PC-9 (cell line): ENCODE measurements at regions not wholly inside any gene's neighbourhood (a gene's known extent, or its start where the extent isn't known, plus 50 kb on each side); places are given as distances from the start of the nearest gene placed in this dataset.

Experiments used
- BruUV-seq: library from RNA; stranded (reverse); fragments of 400-500 nt; replicated peaks from 2 replicates; lab custom pipeline; 2021; lab: Mats Ljungman, UMichigan
- CTCF ChIA-PET: fragments of 300-600 bp; sonication (Branson Sonifier 250); formaldehyde crosslinking; loops from one replicate; lab custom pipeline; 2022; ENCODE audit warnings: antibody characterized with exemption; lab: Charles Lee
- POLR2A ChIA-PET: fragments of 300-600 bp; sonication (Branson Sonifier 250); formaldehyde crosslinking; loops from one replicate; lab custom pipeline; 2022; ENCODE audit warnings: antibody characterized with exemption; ENCODE audit not compliant: unreplicated experiment; lab: Charles Lee
- DNase-seq, 2 experiments: peaks; one replicate each; pipeline versions ENCODE4 v3.0.0 to v3.0.0-alpha.2; 2015 to 2022; ENCODE audit warnings: mixed read lengths in 1 of 2
- H2AFZ ChIP-seq: fragments of 200-600 bp; sonication (generic); 2 replicates; pipeline ENCODE4 v1.8.1; 2017; ENCODE audit warnings: antibody characterized with exemption
- H3F3A ChIP-seq: fragments of 200-600 bp; sonication (generic); 2 replicates; pipeline ENCODE4 v1.8.1; 2017; ENCODE audit warnings: antibody characterized with exemption, mild to moderate bottlenecking, low read depth; ENCODE audit not compliant: insufficient read depth
- H3K27ac ChIP-seq: fragments of 200-600 bp; sonication (generic); 2 replicates; pipeline ENCODE4 v1.6.1; 2016; ENCODE audit warnings: mixed run types
- H3K27me3 ChIP-seq: fragments of 200-600 bp; sonication (generic); 2 replicates; pipeline ENCODE4 v1.6.1; 2016; ENCODE audit warnings: low read depth, mixed run types; ENCODE audit not compliant: insufficient read depth
- H3K36me3 ChIP-seq: fragments of 200-600 bp; sonication (generic); 2 replicates; pipeline ENCODE4 v1.6.1; 2016; ENCODE audit warnings: low read depth, mixed run types
- H3K4me1 ChIP-seq: fragments of 200-600 bp; sonication (generic); replicated peaks from 2 replicates; pipeline ENCODE4 v1.6.1; 2016; ENCODE audit warnings: mixed run types; ENCODE audit not compliant: insufficient read depth
- H3K4me2 ChIP-seq: fragments of 200-600 bp; sonication (generic); 2 replicates; pipeline ENCODE4 v1.6.1; 2017; ENCODE audit warnings: mixed run types
- H3K4me3 ChIP-seq: fragments of 200-600 bp; sonication (generic); 2 replicates; pipeline ENCODE4 v1.6.1; 2016; ENCODE audit warnings: mixed run types
- H3K79me2 ChIP-seq: fragments of 200-600 bp; sonication (generic); 2 replicates; pipeline ENCODE4 v1.6.1; 2017; ENCODE audit warnings: low read depth, mixed run types
- H3K9me2 ChIP-seq: fragments of 200-600 bp; sonication (generic); 2 replicates; pipeline ENCODE4 v1.8.1; 2017; ENCODE audit warnings: mild to moderate bottlenecking; ENCODE audit not compliant: insufficient read depth
- H3K9me3 ChIP-seq: fragments of 200-600 bp; sonication (generic); 2 replicates; pipeline ENCODE4 v1.8.1; 2016; ENCODE audit warnings: low read depth; ENCODE audit not compliant: insufficient read depth
- H4K20me1 ChIP-seq: fragments of 200-600 bp; sonication (generic); 2 replicates; pipeline ENCODE4 v1.8.1; 2017; ENCODE audit not compliant: insufficient read depth
- EZH2 ChIP-seq: fragments of 200-600 bp; sonication (generic); IDR thresholded peaks from 2 replicates; pipeline ENCODE4 v1.8.0; 2017; ENCODE audit warnings: antibody characterized with exemption, low read depth
- intact Hi-C: fragments of 100-400 bp; cut with micrococcal nuclease; formaldehyde crosslinking; loops from one replicate; pipeline ENCODE4 v1.10.0; 2022; ENCODE audit not compliant: unreplicated experiment
- TF ChIP-seq, protein P1 (sequence below): fragments of 200-600 bp; sonication (generic); conservative IDR thresholded peaks from 2 replicates; pipeline ENCODE4 v1.6.1; 2017; ENCODE audit warnings: mixed run types, antibody characterized with exemption, mild to moderate bottlenecking, moderate library complexity

DNA sequence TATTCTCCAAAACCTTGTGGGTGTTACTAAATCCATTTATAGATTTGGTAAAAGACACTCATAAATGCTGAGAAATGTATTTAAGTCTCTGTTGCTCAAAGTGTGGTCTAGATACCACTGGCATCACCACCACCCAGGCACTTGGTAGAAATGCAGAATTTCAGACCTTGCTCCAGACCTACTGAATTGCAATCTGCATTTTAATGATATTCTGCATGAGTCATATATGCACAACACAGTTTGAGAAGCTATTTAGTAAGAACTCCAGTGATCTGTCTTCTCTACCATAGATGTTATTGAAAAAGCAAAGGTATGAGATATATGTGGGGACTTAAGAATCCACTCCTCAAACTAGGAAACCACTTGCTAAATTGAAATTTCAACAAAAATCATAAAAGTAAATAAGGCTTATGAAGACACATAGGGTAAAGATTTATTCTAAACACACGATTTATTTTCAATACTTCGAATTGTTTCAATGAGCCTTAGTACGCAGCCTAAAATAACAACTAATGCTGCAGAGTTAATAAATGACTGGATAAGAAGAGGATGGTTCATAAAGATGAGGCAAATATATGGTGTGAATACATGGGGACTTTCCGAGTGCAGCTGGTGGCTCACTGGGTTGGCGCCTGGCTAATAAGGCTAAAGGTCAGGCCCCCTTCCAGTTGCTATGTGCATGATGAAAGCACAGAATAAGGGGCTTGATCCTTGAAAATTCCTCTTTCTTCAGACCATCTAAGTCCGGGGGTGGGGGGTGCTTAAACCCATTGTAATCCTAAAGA is 813.3 kb downstream of the NR2F2 start:
- CTCF ChIA-PET = no interaction called here
- no peak for TF ChIP-seq EZH2
- TF ChIP-seq, protein P1, sequence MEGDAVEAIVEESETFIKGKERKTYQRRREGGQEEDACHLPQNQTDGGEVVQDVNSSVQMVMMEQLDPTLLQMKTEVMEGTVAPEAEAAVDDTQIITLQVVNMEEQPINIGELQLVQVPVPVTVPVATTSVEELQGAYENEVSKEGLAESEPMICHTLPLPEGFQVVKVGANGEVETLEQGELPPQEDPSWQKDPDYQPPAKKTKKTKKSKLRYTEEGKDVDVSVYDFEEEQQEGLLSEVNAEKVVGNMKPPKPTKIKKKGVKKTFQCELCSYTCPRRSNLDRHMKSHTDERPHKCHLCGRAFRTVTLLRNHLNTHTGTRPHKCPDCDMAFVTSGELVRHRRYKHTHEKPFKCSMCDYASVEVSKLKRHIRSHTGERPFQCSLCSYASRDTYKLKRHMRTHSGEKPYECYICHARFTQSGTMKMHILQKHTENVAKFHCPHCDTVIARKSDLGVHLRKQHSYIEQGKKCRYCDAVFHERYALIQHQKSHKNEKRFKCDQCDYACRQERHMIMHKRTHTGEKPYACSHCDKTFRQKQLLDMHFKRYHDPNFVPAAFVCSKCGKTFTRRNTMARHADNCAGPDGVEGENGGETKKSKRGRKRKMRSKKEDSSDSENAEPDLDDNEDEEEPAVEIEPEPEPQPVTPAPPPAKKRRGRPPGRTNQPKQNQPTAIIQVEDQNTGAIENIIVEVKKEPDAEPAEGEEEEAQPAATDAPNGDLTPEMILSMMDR = no peak
- peaks cover 6% of the 10 kb centered on the region; the same call in 1 of the 2 replicates for H3K27me3 ChIP-seq
- H3K4me2 ChIP-seq = no peak overlapping the region
- H3K4me3 ChIP-seq = no peak overlapping the region
- H2AFZ ChIP-seq = no peak overlapping the region
- intact Hi-C loops = no loop called here
- POLR2A ChIA-PET = no interaction called here
- no peaks in the 10 kb centered on the region for H3K9me3 ChIP-seq
- H3K4me1 ChIP-seq = no peaks in the 10 kb centered on the region
- no peaks in the 10 kb centered on the region for H3K79me2 ChIP-seq
- no peak for DNase-seq
- H3K27ac ChIP-seq = no peak overlapping the region
- H3K36me3 ChIP-seq = no peaks in the 10 kb centered on the region
- H3F3A ChIP-seq = no peaks in the 10 kb centered on the region
- no peaks in the 10 kb centered on the region for H4K20me1 ChIP-seq
- BruUV-seq = no TSS peak
- no peaks in the 10 kb centered on the region for H3K9me2 ChIP-seq

DNA sequence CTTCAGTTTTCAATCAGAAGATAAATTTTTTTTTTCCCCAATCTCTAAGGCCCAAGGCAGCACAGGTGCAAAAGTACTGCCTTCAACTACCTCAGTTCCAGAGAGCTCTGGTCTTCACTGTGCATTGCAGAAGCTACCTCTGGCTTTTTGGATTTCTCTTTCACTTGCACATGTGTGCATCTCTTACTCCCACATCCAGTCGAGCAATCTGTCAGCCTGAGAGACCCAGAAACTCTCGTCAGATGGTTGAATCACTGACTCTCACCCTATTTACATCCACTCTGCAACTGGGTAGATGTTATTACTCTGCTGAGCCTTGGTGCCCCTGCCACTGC is 813.8 kb downstream of the NR2F2 start:
- POLR2A ChIA-PET = no interaction called here

DNA sequence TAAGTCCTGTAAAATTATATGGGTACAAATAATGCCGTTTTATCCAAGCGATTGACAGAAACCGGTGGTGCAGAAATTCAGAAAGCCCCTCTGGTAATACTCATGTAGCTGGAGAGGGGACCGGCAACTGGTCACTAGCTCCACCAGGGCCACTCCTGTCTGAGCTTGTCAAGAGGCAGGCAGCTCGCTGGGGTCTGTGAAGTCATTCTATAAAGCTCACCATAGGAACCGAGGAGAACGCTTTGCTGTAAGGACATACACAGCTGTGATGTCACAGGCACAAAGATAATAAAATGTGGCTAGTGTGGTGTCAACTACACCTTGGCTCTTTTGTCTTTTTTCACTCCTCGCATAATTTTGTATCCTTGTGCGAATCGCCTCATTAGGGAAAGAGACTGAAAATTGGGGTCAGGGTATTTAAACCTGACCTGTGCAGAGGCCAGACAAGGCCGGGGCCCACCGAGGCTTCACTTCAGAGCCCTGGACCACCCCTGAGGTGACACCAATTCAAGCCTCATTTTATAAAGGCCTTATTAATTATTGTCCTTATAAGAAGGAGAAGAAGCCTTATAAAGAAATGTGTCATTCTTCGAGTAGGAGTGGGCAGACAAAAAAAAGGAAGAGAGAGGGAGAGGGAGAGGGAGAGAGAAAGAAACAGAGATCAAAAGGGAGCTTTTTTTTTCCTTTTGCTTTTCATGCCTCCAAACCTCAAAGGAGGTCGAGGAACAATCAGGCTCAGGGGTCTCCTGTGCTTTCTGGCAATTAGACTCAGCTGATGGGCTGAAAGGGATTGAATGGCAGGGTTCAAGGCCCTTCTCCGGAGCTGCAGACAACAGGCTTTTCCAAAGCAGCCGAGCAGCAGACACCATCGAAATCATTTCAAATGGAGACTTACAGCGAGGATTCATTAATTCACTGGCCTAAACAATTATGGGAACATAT is 813.3 kb upstream of the ARRDC4 start:
- Histone ChIP-seq H3K4me1 (no peaks in the 10 kb centered on the region), H4K20me1 (no peaks in the 10 kb centered on the region), H3K27ac (no peak overlapping the region), H3K4me3 (no peak overlapping the region), H3K36me3 (no peaks in the 10 kb centered on the region), H3F3A (no peaks in the 10 kb centered on the region), H3K9me3 (no peaks in the 10 kb centered on the region), H2AFZ (no peak overlapping the region), H3K9me2 (no peaks in the 10 kb centered on the region), H3K27me3 (peaks cover 21% of the 10 kb centered on the region; the same call in 1 of the 2 replicates), H3K4me2 (no peak overlapping the region), H3K79me2 (no peaks in the 10 kb centered on the region)
- TF ChIP-seq EZH2 = no peak
- TF ChIP-seq, protein P1 = no peak
- ChIA-PET POLR2A (interaction anchor here (0.7 kb wide), 1 partner anchor 76 kb away, joined by 6 read pairs; no protein-coding TSS in a partner anchor), CTCF (no interaction called here)
- no peak for DNase-seq
- BruUV-seq = no TSS peak
- intact Hi-C loops = no loop called here

More for the DNA sequence above, 813.8 kb downstream of the NR2F2 start:
- Histone ChIP-seq H2AFZ (no peak overlapping the region), H3K27me3 (peaks cover 12% of the 10 kb centered on the region; the same call in 1 of the 2 replicates), H3K36me3 (no peaks in the 10 kb centered on the region), H4K20me1 (no peaks in the 10 kb centered on the region), H3F3A (no peaks in the 10 kb centered on the region), H3K9me2 (no peaks in the 10 kb centered on the region), H3K27ac (no peak overlapping the region), H3K9me3 (no peaks in the 10 kb centered on the region), H3K4me3 (no peak overlapping the region), H3K4me1 (no peaks in the 10 kb centered on the region), H3K79me2 (no peaks in the 10 kb centered on the region), H3K4me2 (no peak overlapping the region)
- TF ChIP-seq, protein P1 = no peak
- no peak for TF ChIP-seq EZH2
- CTCF ChIA-PET = no interaction called here
- intact Hi-C loops = no loop called here
- no TSS peak for BruUV-seq
- DNase-seq = no peak
